ENCODE measurements at regions not wholly inside any gene's neighbourhood (a gene's known extent, or its start where the extent isn't known, plus 50 kb on each side); places are given as distances from the start of the nearest gene placed in this dataset.

GRCh38 chr10:129033340-129033739 lies 433.7 kb upstream of the MGMT start:
- no peak for TF ChIP-seq CTCF (IDR thresholded peaks at IDR 0.05)
- no peak for TF ChIP-seq EZH2 (IDR thresholded peaks at IDR 0.05)
